Endothelial cell (in vitro differentiated cells): ENCODE measurements at regions not wholly inside any gene's neighbourhood (a gene's known extent, or its start where the extent isn't known, plus 50 kb on each side); places are given as distances from the start of the nearest gene placed in this dataset.

Experiments
- DNase-seq: peaks from one replicate; pipeline ENCODE4 v3.0.0; 2021; ENCODE audit warnings: low spot score
- H3K27ac Mint-ChIP-seq: one replicate; pipeline ENCODE4 v1.8.0; 2021; ENCODE audit warnings: mixed read lengths, inconsistent platforms; ENCODE audit not compliant: unreplicated experiment
- H3K27me3 Mint-ChIP-seq: one replicate; pipeline ENCODE4 v1.8.0; 2021; ENCODE audit warnings: mild to moderate bottlenecking, moderate library complexity, mixed read lengths, inconsistent platforms; ENCODE audit not compliant: unreplicated experiment
- H3K36me3 Mint-ChIP-seq: one replicate; pipeline ENCODE4 v1.8.0; 2021; ENCODE audit warnings: mild to moderate bottlenecking, low read depth, mixed read lengths, inconsistent platforms; ENCODE audit not compliant: unreplicated experiment
- H3K4me1 Mint-ChIP-seq: one replicate; pipeline ENCODE4 v1.8.0; 2021; ENCODE audit warnings: mild to moderate bottlenecking, mixed read lengths, inconsistent platforms; ENCODE audit not compliant: unreplicated experiment
- H3K4me3 Mint-ChIP-seq: one replicate; pipeline ENCODE4 v1.8.0; 2021; ENCODE audit warnings: mild to moderate bottlenecking, mixed read lengths, inconsistent platforms; ENCODE audit not compliant: unreplicated experiment
- H3K9me3 Mint-ChIP-seq: one replicate; pipeline ENCODE4 v1.8.0; 2021; ENCODE audit warnings: mixed read lengths, inconsistent platforms; ENCODE audit not compliant: unreplicated experiment
- CTCF ChIP-seq: fragments of 200-600 bp; sonication (generic); IDR thresholded peaks from one replicate; pipeline ENCODE4 v1.5.0; 2021; ENCODE audit warnings: antibody characterized with exemption; ENCODE audit not compliant: unreplicated experiment

GRCh38 chr13:105432438-105432837, 1103.0 kb downstream of the EFNB2 start:
- H3K4me1 Mint-ChIP-seq: peaks cover 17% of the 10 kb centered on the region
- no peak for DNase-seq
- H3K27me3 Mint-ChIP-seq: no peaks in the 10 kb centered on the region
- H3K27ac Mint-ChIP-seq: no peak overlapping the region
- no peak overlapping the region for H3K4me3 Mint-ChIP-seq
- H3K9me3 Mint-ChIP-seq: no peaks in the 10 kb centered on the region
- no peak for TF ChIP-seq CTCF
- no peaks in the 10 kb centered on the region for H3K36me3 Mint-ChIP-seq

- no peak for DNase-seq
- no peak overlapping the region for H3K4me3 Mint-ChIP-seq
- no peaks in the 10 kb centered on the region for H3K36me3 Mint-ChIP-seq
- TF ChIP-seq CTCF: no peak
- H3K4me1 Mint-ChIP-seq: no peaks in the 10 kb centered on the region
- no peak overlapping the region for H3K27ac Mint-ChIP-seq
- no peaks in the 10 kb centered on the region for H3K27me3 Mint-ChIP-seq
- no peaks in the 10 kb centered on the region for H3K9me3 Mint-ChIP-seq
These were observed 1106.7 kb downstream of the EFNB2 start for GRCh38 chr13:105428811-105429210.

- Mint-ChIP-seq H3K36me3 (no peaks in the 10 kb centered on the region), H3K4me3 (no peak overlapping the region), H3K27ac (no peak overlapping the region), H3K4me1 (no peaks in the 10 kb centered on the region), H3K9me3 (no peaks in the 10 kb centered on the region), H3K27me3 (no peaks in the 10 kb centered on the region)
- no peak for TF ChIP-seq CTCF
- DNase-seq: no peak
These were observed 1109.0 kb downstream of the EFNB2 start for GRCh38 chr13:105426441-105426840.

GRCh38 chr13:105414639-105415038, 1120.8 kb downstream of the EFNB2 start:
- H3K36me3 Mint-ChIP-seq: no peaks in the 10 kb centered on the region
- H3K27ac Mint-ChIP-seq: no peak overlapping the region
- H3K4me3 Mint-ChIP-seq: no peak overlapping the region
- no peak for TF ChIP-seq CTCF
- DNase-seq: no peak
- no peaks in the 10 kb centered on the region for H3K4me1 Mint-ChIP-seq
- no peaks in the 10 kb centered on the region for H3K9me3 Mint-ChIP-seq
- H3K27me3 Mint-ChIP-seq: no peaks in the 10 kb centered on the region

- no peak for DNase-seq
- H3K27ac Mint-ChIP-seq: no peak overlapping the region
- H3K27me3 Mint-ChIP-seq: no peaks in the 10 kb centered on the region
- TF ChIP-seq CTCF: no peak
- H3K36me3 Mint-ChIP-seq: no peaks in the 10 kb centered on the region
- H3K4me1 Mint-ChIP-seq: no peaks in the 10 kb centered on the region
- no peaks in the 10 kb centered on the region for H3K9me3 Mint-ChIP-seq
- no peak overlapping the region for H3K4me3 Mint-ChIP-seq
These were observed 1123.3 kb downstream of the EFNB2 start for GRCh38 chr13:105412171-105412570.
